ENCODE measurements at regions not wholly inside any gene's neighbourhood (a gene's known extent, or its start where the extent isn't known, plus 50 kb on each side); places are given as distances from the start of the nearest gene placed in this dataset.
"Not testable (repeated sequence)": the region's sequence is repeated elsewhere in the genome, so short reads cannot be mapped to it uniquely, and the experiment has no call there.

DNA sequence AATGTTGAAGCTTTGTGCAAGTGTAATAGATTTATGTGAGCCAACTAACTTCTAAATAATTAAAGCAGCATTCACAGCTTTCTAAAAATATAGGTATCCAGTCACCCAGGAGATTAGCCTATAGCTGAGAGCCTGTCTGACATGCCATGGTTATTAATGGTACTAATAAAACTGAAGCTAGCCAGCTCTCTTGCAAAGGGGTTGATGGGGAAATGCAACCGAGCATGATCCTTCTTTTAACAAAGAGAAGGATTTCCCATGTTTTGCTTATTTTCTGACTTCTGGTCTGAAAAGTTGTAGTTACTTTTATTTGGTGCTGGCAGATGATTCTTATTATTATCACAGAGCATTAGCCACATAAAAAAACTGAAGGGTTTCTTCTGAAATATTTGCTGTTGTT is 488.7 kb upstream of the CYLC2 start:
- Histone ChIP-seq H3K4me3 (ENCODE audit: low read depth, low read length) (no peak overlapping the region), H3K27me3 (ENCODE audit: control insufficient read depth, insufficient read depth, low read length) (no peaks in the 10 kb centered on the region), H3K36me3 (ENCODE audit: control insufficient read depth, insufficient read depth, low read length) (no peaks in the 10 kb centered on the region)
- no peak for DNase-seq (ENCODE audit: low read depth)
- TF ChIP-seq, protein P1, sequence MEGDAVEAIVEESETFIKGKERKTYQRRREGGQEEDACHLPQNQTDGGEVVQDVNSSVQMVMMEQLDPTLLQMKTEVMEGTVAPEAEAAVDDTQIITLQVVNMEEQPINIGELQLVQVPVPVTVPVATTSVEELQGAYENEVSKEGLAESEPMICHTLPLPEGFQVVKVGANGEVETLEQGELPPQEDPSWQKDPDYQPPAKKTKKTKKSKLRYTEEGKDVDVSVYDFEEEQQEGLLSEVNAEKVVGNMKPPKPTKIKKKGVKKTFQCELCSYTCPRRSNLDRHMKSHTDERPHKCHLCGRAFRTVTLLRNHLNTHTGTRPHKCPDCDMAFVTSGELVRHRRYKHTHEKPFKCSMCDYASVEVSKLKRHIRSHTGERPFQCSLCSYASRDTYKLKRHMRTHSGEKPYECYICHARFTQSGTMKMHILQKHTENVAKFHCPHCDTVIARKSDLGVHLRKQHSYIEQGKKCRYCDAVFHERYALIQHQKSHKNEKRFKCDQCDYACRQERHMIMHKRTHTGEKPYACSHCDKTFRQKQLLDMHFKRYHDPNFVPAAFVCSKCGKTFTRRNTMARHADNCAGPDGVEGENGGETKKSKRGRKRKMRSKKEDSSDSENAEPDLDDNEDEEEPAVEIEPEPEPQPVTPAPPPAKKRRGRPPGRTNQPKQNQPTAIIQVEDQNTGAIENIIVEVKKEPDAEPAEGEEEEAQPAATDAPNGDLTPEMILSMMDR (IDR thresholded peaks at IDR 0.05; ENCODE audit: insufficient read depth, low read length, poor library complexity, severe bottlenecking) = no peak

DNA sequence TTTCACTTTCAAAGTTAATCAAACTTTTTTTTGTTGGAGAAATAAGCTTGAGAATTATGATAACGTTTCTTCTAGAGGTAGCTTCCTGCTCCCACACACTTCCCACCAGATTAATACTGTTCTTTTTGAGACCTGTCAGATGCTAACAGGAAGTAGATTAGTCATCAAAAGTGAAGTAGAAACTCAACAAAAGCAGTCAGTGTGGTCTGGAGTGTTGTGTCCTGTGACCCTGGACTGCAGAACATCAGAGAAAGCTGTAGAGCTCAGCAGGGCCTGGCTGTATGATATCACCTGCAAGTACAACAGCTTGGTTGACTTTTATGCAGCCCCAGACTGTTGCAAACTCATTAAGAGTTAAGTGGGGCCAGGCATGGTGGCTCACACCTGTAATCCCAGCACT is 495.7 kb upstream of the CYLC2 start:
- Histone ChIP-seq H3K27me3 (ENCODE audit: control insufficient read depth, insufficient read depth, low read length) (no peaks in the 10 kb centered on the region), H3K4me3 (ENCODE audit: low read depth, low read length) (no peak overlapping the region), H3K36me3 (ENCODE audit: control insufficient read depth, insufficient read depth, low read length) (no peaks in the 10 kb centered on the region)
- TF ChIP-seq, protein P1 (IDR thresholded peaks at IDR 0.05; ENCODE audit: insufficient read depth, low read length, poor library complexity, severe bottlenecking) = no peak
- peak; percentile 2 for DNase-seq (ENCODE audit: low read depth)

DNA sequence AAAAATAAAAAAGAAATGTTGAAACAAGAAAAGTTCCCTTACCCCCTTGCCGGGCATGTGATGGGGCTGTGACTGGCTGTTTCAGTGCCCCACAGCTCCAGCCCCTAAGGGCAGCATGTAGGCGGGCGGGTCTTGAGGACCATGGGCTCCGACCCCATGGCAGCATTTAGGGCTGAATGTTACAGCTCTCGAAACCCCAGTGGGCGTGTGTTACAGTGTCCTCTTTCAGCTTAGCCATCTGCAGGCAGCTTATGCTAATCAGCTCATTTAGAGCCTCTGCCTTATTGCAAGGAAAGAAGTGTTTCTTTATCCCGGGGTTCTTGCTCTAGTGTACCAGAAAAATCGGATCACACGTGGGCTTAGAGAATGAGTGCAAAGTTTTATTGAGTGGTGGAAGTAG is 497.4 kb upstream of the CYLC2 start:
- Histone ChIP-seq H3K36me3 (ENCODE audit: control insufficient read depth, insufficient read depth, low read length) (no peaks in the 10 kb centered on the region), H3K4me3 (ENCODE audit: low read depth, low read length) (no peak overlapping the region), H3K27me3 (ENCODE audit: control insufficient read depth, insufficient read depth, low read length) (no peaks in the 10 kb centered on the region)
- TF ChIP-seq, protein P1 (IDR thresholded peaks at IDR 0.05; ENCODE audit: insufficient read depth, low read length, poor library complexity, severe bottlenecking) = no peak
- no peak for DNase-seq (ENCODE audit: low read depth)

DNA sequence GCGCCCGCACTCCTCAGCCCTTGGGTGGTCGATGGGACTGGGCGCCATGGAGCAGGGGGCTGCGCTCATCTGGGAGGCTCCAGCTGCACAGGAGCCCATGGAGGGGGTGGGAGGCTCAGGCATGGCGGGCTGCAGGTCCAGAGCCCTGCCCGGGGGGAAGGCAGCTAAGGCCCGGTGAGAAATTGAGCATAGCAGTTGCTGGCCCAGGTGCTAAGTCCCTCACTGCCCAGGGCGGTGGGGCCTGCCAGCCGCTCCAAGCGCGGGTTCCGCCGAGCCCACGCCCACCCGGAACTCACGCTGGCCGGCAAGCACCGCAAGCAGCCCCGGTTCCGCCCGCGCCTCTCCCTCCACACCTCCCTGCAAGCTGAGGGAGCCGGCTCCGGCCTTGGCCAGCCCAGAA is 508.2 kb upstream of the CYLC2 start:
- DNase-seq (ENCODE audit: low read depth); H3K27me3 ChIP-seq (ENCODE audit: control insufficient read depth, insufficient read depth, low read length); H3K36me3 ChIP-seq (ENCODE audit: control insufficient read depth, insufficient read depth, low read length); H3K4me3 ChIP-seq (ENCODE audit: low read depth, low read length): not testable (repeated sequence)

DNA sequence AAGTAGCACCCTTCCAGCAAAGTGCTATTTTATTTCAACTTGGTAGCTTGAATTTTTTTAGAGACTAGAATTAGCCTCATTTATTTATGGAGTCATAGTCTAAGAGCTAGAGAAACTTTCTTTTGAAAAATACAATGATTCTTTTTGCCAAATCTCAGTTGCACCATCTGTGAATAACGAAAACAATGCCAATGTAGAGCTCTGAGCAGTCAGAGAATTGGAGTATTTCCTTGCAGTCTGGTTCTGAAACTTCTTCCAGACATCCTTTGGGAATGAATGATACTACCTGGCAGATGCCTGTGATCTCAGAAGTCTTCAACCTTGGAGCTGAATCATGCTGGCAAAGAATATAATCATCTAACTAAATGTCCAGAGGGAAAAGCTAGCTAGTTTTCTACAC is 511.5 kb upstream of the CYLC2 start:
- Histone ChIP-seq H3K27me3 (ENCODE audit: control insufficient read depth, insufficient read depth, low read length) (no peaks in the 10 kb centered on the region), H3K4me3 (ENCODE audit: low read depth, low read length) (no peak overlapping the region), H3K36me3 (ENCODE audit: control insufficient read depth, insufficient read depth, low read length) (no peaks in the 10 kb centered on the region)
- TF ChIP-seq, protein P1 (IDR thresholded peaks at IDR 0.05; ENCODE audit: insufficient read depth, low read length, poor library complexity, severe bottlenecking) = no peak
- no peak for DNase-seq (ENCODE audit: low read depth)

DNA sequence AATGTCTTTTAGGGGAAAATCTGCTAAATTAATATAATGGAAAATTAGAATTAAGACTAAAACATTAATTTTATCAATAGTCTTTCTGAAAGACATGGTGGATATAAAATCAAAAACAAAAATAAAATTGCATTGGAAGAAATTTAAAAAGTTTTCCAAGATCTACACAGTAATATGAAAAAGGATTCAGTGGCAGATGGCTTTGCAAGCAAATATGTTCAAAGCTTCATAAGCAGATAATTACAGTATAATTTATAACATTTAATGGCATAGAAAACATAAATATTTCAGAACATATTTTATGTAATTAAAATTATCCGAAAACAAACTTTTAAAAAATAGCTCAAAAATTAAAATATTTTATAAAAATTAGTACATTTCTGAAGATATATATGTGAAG is 512.4 kb upstream of the CYLC2 start:
- Histone ChIP-seq H3K27me3 (ENCODE audit: control insufficient read depth, insufficient read depth, low read length) (no peaks in the 10 kb centered on the region), H3K36me3 (ENCODE audit: control insufficient read depth, insufficient read depth, low read length) (no peaks in the 10 kb centered on the region), H3K4me3 (ENCODE audit: low read depth, low read length) (no peak overlapping the region)
- DNase-seq (ENCODE audit: low read depth) = no peak
- TF ChIP-seq, protein P1 (IDR thresholded peaks at IDR 0.05; ENCODE audit: insufficient read depth, low read length, poor library complexity, severe bottlenecking) = no peak

All from kidney epithelial cell (primary cell).